HG03280 (cell line): ENCODE measurements at regions not wholly inside any gene's neighbourhood (a gene's known extent, or its start where the extent isn't known, plus 50 kb on each side); places are given as distances from the start of the nearest gene placed in this dataset.
"Not testable (repeated sequence)": the region's sequence is repeated elsewhere in the genome, so short reads cannot be mapped to it uniquely, and the experiment has no call there.

Experiments
- ATAC-seq: cut with Tn5 transposase; IDR thresholded peaks from one replicate; pipeline ENCODE4 v1.9.1; 2021; ENCODE audit warnings: mild to moderate bottlenecking, moderate library complexity; ENCODE audit not compliant: unreplicated experiment

GRCh38 chr22:49475253-49475652, 352.4 kb downstream of the BRD1 start:
- ATAC-seq = no peak

DNA sequence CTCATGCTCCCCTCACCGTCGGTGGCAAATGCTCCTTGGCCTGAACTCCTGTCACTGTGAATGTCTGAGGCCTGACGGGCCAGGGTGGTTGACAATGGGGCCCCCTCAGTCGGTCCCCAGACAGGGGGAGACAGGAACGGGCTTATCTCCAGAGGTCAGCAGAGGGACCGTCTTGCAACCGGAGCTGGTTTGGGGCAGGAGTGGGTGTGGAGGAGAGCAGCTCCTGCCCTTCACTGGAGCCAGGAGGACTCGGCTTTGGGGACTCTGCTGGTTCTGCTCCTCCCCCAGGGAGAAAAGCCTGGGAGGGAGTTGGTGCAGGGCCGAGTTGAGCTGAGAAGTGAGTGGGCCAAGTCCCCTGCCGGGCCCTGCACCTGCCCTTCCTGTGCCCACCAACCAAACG, 354.4 kb downstream of the BRD1 start:
- no peak for ATAC-seq

DNA sequence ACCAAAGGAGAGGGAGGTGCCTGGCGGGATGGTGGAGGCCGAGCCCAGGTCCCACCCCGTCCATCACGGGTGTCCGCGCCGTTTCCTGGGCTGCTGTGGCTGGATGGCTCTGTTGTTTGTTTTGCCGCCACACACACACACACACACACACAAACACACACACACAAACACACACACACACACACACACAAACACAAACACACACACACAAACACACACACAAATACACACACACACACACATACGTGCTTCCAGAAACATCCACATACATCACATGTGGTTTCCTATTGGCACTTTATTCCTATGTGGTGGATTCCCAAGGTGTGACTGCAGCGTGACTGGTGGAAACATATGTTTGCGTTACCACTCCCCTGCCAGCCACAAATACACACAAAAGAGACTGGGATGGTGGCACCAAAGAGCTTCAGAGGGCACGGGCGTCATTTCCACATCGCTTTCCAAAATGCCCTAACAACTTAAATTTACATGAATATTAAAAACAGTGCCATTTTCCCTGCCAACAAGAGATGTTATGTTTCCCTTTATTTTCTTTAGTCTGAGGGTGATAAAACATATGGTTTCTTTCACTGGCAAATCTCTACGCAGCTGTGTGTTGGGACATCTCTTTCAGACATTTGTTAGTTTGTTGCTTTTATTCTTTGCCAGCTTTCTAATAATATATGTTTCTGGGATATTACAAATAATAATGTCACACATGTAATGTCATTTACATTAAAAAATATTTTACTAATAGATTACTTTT, 356.8 kb downstream of the BRD1 start:
- no peak for ATAC-seq

GRCh38 chr22:49469896-49470740, 357.6 kb downstream of the BRD1 start:
- no peak for ATAC-seq

DNA sequence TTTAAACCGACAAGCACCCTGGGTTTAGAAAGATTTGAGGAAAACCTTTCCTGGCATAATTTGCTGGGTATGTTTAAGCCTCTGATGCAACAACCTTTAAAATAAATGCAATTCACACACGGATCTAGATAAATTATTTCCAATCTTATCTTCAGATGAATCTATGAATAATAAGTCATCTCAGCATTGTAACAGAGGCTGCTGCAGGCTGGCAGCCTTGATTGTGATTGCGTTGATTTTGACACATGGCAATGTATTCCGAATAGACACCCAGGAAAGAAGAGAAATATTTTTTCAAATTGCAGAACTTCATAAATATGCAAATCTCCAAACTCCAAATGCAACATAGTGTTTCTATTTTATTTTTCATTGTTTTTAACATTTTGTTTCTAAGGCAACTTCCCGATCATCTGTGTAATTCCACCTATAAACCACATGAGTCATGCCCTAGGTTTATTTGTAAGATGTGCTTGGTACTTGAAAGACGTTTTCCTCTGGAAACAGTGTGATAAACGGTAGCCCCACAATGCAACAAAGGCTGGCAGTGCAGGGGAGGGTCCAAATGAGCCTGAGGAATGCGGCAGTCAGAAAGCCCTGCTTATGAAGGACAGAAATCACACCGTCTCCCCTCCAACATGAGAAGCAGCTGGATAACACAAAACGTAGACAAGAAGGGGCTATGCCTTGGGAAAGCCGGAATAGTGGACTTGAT, 359.0 kb downstream of the BRD1 start:
- no peak for ATAC-seq

- no peak for ATAC-seq
Observed at GRCh38 chr22:49466878-49467595, 360.6 kb downstream of the BRD1 start.

DNA sequence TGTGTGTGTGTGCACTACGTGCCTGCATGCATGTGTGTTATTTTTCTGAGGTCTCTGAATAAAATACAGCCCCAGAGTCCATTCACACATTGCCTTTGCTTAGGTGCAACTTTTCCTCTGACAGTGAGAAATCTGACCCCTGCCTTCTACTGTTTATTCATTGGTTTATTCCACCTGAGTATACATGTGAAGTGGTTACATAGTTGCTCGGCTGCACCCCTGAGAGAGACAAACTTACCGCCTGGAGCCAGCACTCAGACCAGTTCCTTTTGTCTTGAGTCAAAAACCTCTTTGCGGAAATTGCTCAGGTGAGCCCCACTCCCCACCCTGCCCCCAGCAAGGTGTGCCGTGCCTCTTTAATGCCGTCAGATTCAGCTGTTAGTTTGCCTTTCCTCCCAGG, 363.6 kb downstream of the BRD1 start:
- no peak for ATAC-seq

GRCh38 chr22:49462795-49463194, 364.9 kb downstream of the BRD1 start:
- ATAC-seq = no peak

DNA sequence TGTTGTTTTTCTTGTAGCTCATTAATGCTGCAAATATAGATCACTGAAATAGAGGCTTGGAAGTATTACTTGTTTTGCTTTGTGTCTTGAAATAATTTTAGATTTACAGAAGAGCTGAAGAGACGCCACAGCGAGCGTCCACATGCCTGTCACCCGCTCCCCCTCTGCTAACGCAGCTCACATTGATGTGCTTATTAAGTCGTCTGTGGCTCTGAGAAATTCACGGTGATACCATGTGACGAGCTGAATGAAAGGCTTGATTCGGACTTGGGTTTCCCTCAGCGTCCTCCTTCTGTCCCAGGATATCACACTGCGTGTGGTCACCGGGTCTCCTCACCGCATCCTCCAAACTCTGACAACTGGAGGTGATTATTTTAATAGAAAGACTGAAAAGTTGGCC, 365.4 kb downstream of the BRD1 start:
- no peak for ATAC-seq

DNA sequence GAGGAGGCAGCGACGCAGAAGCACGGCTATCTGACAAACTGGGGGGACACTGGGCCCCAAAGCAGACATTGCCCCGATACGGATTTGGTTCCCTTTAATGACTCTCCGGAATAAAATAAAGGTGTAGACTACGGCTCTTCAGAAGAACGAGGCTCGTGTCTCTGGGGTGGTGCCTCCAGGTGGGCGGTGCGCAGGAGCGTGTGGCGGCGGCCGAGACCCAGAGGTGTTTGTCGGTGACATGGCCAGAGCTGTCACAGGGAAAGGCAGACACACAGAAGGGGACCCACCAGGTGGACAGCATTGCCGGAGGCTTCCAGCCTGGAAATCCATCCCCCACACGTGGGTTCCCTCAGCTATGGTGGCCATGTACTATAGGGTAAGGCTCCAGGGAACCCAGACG, 366.0 kb downstream of the BRD1 start:
- no peak for ATAC-seq

DNA sequence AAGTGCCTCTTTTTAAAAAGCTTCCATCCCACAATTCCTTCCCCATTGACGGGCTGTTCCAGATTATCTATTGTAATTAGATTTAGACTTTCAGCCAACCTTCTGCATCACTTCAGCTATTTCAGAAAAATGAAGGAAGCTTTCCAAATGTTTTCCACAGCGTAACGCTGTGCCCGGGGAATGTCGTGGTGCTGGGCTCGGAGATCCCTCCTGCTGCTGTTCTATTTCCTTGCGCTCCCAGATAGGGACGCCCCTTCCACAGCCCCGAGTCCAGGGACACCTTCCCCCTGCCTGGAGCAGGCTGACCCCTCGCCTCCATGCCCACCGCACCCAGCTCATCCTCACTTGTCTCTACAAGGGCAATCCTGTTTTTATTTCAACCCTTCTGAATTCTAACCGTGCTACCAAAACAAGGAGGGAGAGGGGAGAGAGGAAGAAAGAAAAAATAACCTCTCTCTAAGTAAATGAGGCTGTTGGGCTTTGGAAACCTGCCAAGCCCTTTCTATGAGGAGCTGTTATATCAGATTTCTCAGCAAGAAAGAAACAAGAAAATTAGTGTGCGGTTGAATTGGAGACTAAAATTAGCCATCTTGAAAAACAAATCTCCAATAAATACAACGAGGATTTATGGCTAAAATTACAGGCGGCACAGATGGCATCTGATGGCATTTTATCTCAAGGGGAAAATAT, 366.9 kb downstream of the BRD1 start:
- no peak for ATAC-seq

GRCh38 chr22:49460091-49460490, 367.6 kb downstream of the BRD1 start:
- ATAC-seq = no peak

- no peak for ATAC-seq
Observed at GRCh38 chr22:49458708-49459099, 369.0 kb downstream of the BRD1 start.

DNA sequence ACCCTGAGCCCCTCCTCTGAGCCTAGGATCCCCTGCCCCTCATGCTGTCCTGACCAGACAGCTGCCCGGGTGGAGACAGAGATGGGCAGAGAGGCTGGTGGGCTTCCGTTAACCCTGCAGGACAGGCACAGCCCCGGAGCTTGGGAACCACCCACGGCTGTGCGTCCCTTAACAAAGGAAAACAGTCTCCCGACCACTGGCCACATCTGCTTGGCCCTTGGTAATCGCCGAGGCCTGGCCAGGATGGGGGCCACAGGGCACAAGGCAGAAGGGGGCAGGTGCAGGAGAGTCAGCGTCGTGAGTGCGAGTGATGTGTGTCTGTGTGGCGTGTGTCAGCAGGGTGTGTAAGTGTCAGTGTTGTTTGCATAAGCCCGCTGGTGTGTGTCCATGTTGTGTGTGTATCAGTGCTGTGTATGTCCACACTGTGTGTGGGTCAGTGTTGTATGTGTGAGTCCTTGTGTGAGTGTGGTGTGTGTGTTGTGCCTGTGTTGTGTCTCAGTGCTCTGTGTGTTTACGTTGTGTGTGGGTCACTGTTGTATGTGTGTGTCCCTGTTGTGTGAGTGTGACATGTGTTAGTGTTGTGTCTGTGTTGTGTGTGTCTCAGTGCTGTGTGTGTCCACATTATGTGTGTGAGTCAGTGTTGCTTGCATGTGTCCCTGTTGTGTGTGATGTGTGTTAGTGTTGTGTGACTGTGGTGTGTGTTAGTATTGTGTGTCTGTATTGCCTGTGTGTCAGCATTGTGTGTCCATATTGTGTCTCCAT, 369.5 kb downstream of the BRD1 start:
- ATAC-seq = no peak

- no peak for ATAC-seq
Observed at GRCh38 chr22:49457146-49457545, 370.5 kb downstream of the BRD1 start.

DNA sequence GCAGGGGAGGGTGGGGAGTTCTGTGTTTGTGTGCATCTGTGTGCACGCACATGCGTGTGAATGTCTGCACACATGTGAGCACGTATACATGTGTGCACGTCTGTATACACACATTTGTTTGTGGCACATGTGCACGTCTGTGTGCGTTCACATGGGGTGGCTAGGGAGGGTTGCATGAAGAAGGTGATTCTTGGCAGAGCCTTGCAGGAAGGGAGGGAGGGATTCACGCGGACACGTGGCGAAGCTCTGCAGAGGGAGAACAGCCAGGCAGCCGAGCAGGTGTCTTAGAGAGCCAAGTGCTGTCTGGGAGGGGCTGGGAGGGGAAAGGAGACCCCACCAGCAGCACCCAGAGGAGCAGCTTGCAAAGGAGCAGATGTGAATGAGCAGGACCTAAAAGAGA, 372.1 kb downstream of the BRD1 start:
- ATAC-seq = no peak

DNA sequence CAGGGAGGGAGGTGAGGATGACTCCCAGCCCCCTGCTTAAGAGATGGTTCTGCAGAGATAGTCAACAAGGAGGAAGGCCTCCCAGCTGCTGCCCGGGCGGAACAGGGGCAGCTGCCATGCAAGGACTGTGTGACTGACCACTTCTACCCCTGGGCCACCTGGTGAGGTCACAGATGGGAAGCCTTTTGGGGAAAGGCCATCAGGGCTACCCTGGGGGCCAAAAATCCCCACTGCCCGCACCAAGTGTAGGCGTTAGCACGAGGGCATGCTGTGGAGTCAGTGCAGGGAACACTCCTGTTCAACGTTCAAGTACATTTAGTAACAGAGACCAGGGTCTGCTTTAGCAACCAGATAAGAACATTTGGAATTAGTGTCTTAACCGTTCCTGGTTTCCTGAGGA, 372.9 kb downstream of the BRD1 start:
- no peak for ATAC-seq

- ATAC-seq = no peak
Observed at GRCh38 chr22:49453771-49454170, 373.9 kb downstream of the BRD1 start.

GRCh38 chr22:49453019-49453418, 374.7 kb downstream of the BRD1 start:
- not testable (repeated sequence) for ATAC-seq
